Effector memory CD4-positive, alpha-beta T cell (primary cell): ENCODE measurements at regions not wholly inside any gene's neighbourhood (a gene's known extent, or its start where the extent isn't known, plus 50 kb on each side); places are given as distances from the start of the nearest gene placed in this dataset.

Experiments used
- DNase-seq, 3 donors: peaks; one replicate each; pipeline ENCODE4 v3.0.0-alpha.2; 2020
- H3K27ac ChIP-seq: 2 replicates; pipeline ENCODE4 v1.7.0; 2013; ENCODE audit warnings: mild to moderate bottlenecking, low read length, moderate library complexity; ENCODE audit not compliant: insufficient read depth, poor library complexity, severe bottlenecking
- H3K27me3 ChIP-seq: replicated peaks from 2 replicates; pipeline ENCODE4 v1.7.0; 2013; ENCODE audit warnings: mild to moderate bottlenecking, low read length; ENCODE audit not compliant: insufficient read depth, control insufficient read depth, poor library complexity, severe bottlenecking
- H3K36me3 ChIP-seq: 2 replicates; pipeline ENCODE4 v1.7.0; 2013; ENCODE audit warnings: mild to moderate bottlenecking, low read length, moderate library complexity; ENCODE audit not compliant: control insufficient read depth, insufficient read depth
- H3K4me1 ChIP-seq: 2 replicates; pipeline ENCODE4 v1.7.0; 2013; ENCODE audit warnings: low read length, mild to moderate bottlenecking; ENCODE audit not compliant: control insufficient read depth, insufficient read depth, poor library complexity, severe bottlenecking
- H3K4me3 ChIP-seq: 2 replicates; pipeline ENCODE4 v1.7.0; 2013; ENCODE audit warnings: low read length, low read depth, mild to moderate bottlenecking; ENCODE audit not compliant: insufficient read depth, poor library complexity, severe bottlenecking
- H3K9me3 ChIP-seq: 2 replicates; pipeline ENCODE4 v1.7.0; 2013; ENCODE audit warnings: mild to moderate bottlenecking, low read length, moderate library complexity; ENCODE audit not compliant: control insufficient read depth

GRCh38 chr9:135260221-135261180 is 173.0 kb downstream of the OLFM1 start:
- no peak overlapping the region for H3K4me3 ChIP-seq
- no peaks in the 10 kb centered on the region for H3K4me1 ChIP-seq
- no peak for DNase-seq
- no peaks in the 10 kb centered on the region for H3K27me3 ChIP-seq
- H3K9me3 ChIP-seq, result no peaks in the 10 kb centered on the region
- no peaks in the 10 kb centered on the region for H3K36me3 ChIP-seq
- no peak overlapping the region for H3K27ac ChIP-seq

GRCh38 chr9:135262248-135262647 is 174.8 kb downstream of the OLFM1 start:
- H3K27me3 ChIP-seq, result no peaks in the 10 kb centered on the region
- H3K27ac ChIP-seq, result no peak overlapping the region
- no peaks in the 10 kb centered on the region for H3K9me3 ChIP-seq
- H3K4me3 ChIP-seq, result no peak overlapping the region
- no peaks in the 10 kb centered on the region for H3K36me3 ChIP-seq
- DNase-seq, result no peak
- no peaks in the 10 kb centered on the region for H3K4me1 ChIP-seq

GRCh38 chr9:135263511-135263910 is 176.0 kb downstream of the OLFM1 start:
- H3K4me3 ChIP-seq, result no peak overlapping the region
- H3K4me1 ChIP-seq, result no peaks in the 10 kb centered on the region
- H3K36me3 ChIP-seq, result no peaks in the 10 kb centered on the region
- H3K9me3 ChIP-seq, result no peaks in the 10 kb centered on the region
- DNase-seq, result no peak
- H3K27ac ChIP-seq, result no peak overlapping the region
- no peaks in the 10 kb centered on the region for H3K27me3 ChIP-seq

- Histone ChIP-seq H3K27me3 (no peaks in the 10 kb centered on the region), H3K4me1 (no peaks in the 10 kb centered on the region), H3K36me3 (no peaks in the 10 kb centered on the region), H3K9me3 (no peaks in the 10 kb centered on the region), H3K4me3 (no peak overlapping the region), H3K27ac (no peak overlapping the region)
- no peak for DNase-seq
Observed at GRCh38 chr9:135265931-135266330, 178.5 kb downstream of the OLFM1 start.

- DNase-seq, result no peak
- no peaks in the 10 kb centered on the region for H3K9me3 ChIP-seq
- H3K36me3 ChIP-seq, result no peaks in the 10 kb centered on the region
- H3K4me1 ChIP-seq, result no peaks in the 10 kb centered on the region
- no peak overlapping the region for H3K27ac ChIP-seq
- H3K4me3 ChIP-seq, result no peak overlapping the region
- peaks cover 5% of the 10 kb centered on the region for H3K27me3 ChIP-seq
Observed at GRCh38 chr9:135267191-135267809, 179.8 kb downstream of the OLFM1 start.

GRCh38 chr9:135268031-135268430 is 180.6 kb downstream of the OLFM1 start:
- Histone ChIP-seq H3K27me3 (peaks cover 11% of the 10 kb centered on the region), H3K36me3 (no peaks in the 10 kb centered on the region), H3K9me3 (no peaks in the 10 kb centered on the region), H3K27ac (no peak overlapping the region), H3K4me3 (no peak overlapping the region), H3K4me1 (no peaks in the 10 kb centered on the region)
- DNase-seq, result no peak

GRCh38 chr9:135268981-135269380 is 181.5 kb downstream of the OLFM1 start:
- Histone ChIP-seq H3K36me3 (no peaks in the 10 kb centered on the region), H3K9me3 (no peaks in the 10 kb centered on the region), H3K4me3 (no peak overlapping the region), H3K4me1 (no peaks in the 10 kb centered on the region), H3K27me3 (peaks cover 11% of the 10 kb centered on the region), H3K27ac (no peak overlapping the region)
- no peak for DNase-seq

GRCh38 chr9:135269912-135270830 is 182.7 kb downstream of the OLFM1 start:
- H3K27me3 ChIP-seq, result peaks cover 11% of the 10 kb centered on the region
- H3K4me3 ChIP-seq, result no peak overlapping the region
- DNase-seq, result no peak
- no peaks in the 10 kb centered on the region for H3K36me3 ChIP-seq
- H3K9me3 ChIP-seq, result no peaks in the 10 kb centered on the region
- no peaks in the 10 kb centered on the region for H3K4me1 ChIP-seq
- H3K27ac ChIP-seq, result no peak overlapping the region

GRCh38 chr9:135271425-135271824 is 184.0 kb downstream of the OLFM1 start:
- no peaks in the 10 kb centered on the region for H3K9me3 ChIP-seq
- peaks cover 11% of the 10 kb centered on the region for H3K27me3 ChIP-seq
- DNase-seq, result no peak
- no peak overlapping the region for H3K27ac ChIP-seq
- H3K4me1 ChIP-seq, result no peaks in the 10 kb centered on the region
- no peak overlapping the region for H3K4me3 ChIP-seq
- H3K36me3 ChIP-seq, result no peaks in the 10 kb centered on the region
